Activated CD4-positive, alpha-beta T cell treated with anti-CD3 and anti-CD28 coated beads, Interleukin-2, amount 50 U/mL, for 48 hours (primary cell): ENCODE measurements at regions not wholly inside any gene's neighbourhood (a gene's known extent, or its start where the extent isn't known, plus 50 kb on each side); places are given as distances from the start of the nearest gene placed in this dataset.
"Not testable (repeated sequence)": the region's sequence is repeated elsewhere in the genome, so short reads cannot be mapped to it uniquely, and the experiment has no call there.

ENCODE experiments used
- DNase-seq, 2 experiments: peaks; one replicate each; pipeline ENCODE4 v3.0.0-alpha.2; 2020

DNA sequence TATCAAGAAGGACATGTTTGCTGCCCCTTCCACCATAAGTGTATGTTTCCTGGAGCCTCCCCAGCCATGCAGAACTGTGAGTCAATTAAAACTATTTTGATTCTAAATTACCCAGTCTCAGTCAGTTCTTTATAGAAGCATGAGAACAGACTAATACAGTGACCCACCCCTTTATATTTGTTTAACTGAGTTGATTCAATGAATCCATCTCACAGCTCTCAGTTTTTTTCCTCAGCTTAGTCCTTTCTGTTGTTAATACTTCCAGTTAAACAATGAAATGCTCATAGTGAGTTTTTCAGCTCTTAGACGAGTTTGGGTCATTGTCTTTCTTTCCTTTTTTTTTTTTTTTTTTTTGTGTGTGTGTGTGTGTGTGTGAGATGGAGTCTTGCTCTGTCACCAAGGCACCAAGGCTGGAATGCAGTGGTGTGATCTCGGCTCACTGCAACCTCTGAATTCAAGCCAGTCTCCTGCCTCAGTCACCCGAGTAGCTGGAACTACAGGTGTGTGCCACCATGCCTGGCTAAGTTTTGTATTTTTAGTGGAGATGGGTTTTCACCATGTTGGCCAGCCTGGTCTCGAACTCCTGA, 417.9 kb upstream of the ZNG1F start:
- not testable (repeated sequence) for DNase-seq

DNA sequence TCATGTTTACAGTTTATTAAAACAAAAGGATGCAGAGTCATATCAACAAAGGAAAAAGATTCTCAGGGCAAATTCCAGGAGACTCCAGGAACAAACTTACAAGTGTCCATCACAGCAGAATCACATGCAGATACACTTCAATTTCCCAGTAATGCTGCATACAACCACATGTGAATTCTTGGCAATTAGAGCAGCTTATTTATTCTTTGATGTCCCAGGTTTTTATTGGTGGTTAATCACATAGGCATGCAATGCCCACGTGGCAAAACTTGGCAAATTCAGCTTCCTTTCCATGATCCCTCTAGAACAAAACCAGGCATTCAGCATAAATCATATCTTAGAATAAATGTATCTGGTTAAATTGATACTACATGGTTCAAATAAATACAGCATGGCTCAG, 376.5 kb upstream of the ZNG1F start:
- not testable (repeated sequence) for DNase-seq
